GM18867 (cell line): ENCODE measurements at regions not wholly inside any gene's neighbourhood (a gene's known extent, or its start where the extent isn't known, plus 50 kb on each side); places are given as distances from the start of the nearest gene placed in this dataset.
A peak's percentile ranks its signal among the peaks of the same experiment; 100 is the strongest.

Experiments used
- ATAC-seq: cut with Tn5 transposase; IDR thresholded peaks from one replicate; pipeline ENCODE4 v1.9.1; 2021; ENCODE audit warnings: mild to moderate bottlenecking, moderate library complexity; ENCODE audit not compliant: unreplicated experiment

GRCh38 chr4:4695497-4695896 is 153.6 kb upstream of the STX18 start:
- ATAC-seq: no peak

- no peak for ATAC-seq
Observed at GRCh38 chr4:4694827-4695226, 153.0 kb upstream of the STX18 start.

GRCh38 chr4:4694296-4694772 is 152.5 kb upstream of the STX18 start:
- ATAC-seq: no peak

GRCh38 chr4:4693755-4694295 is 152.0 kb upstream of the STX18 start:
- no peak for ATAC-seq

- ATAC-seq: peak; percentile 35
Observed at GRCh38 chr4:4693258-4693657, 151.4 kb upstream of the STX18 start.

- ATAC-seq: no peak
Observed at GRCh38 chr4:4690854-4691253, 149.0 kb upstream of the STX18 start.

GRCh38 chr4:4689694-4690440 is 148.0 kb upstream of the STX18 start:
- ATAC-seq: peak; percentile 90

- no peak for ATAC-seq
Observed at GRCh38 chr4:4687935-4688727, 146.3 kb upstream of the STX18 start.

GRCh38 chr4:4687100-4687499 is 145.3 kb upstream of the STX18 start:
- no peak for ATAC-seq

GRCh38 chr4:4685810-4686795 is 144.3 kb upstream of the STX18 start:
- no peak for ATAC-seq

- ATAC-seq: no peak
Observed at GRCh38 chr4:4681653-4682052, 139.8 kb upstream of the STX18 start.

GRCh38 chr4:4680758-4681157 is 138.9 kb upstream of the STX18 start:
- ATAC-seq: no peak

GRCh38 chr4:4680243-4680642 is 138.4 kb upstream of the STX18 start:
- no peak for ATAC-seq

GRCh38 chr4:4677556-4678522 is 136.0 kb upstream of the STX18 start:
- ATAC-seq: no peak

GRCh38 chr4:4675641-4676040 is 133.8 kb upstream of the STX18 start:
- ATAC-seq: no peak

GRCh38 chr4:4675051-4675581 is 133.3 kb upstream of the STX18 start:
- no peak for ATAC-seq

- no peak for ATAC-seq
Observed at GRCh38 chr4:4673070-4673469, 131.2 kb upstream of the STX18 start.

- ATAC-seq: no peak
Observed at GRCh38 chr4:4672402-4672801, 130.6 kb upstream of the STX18 start.

- no peak for ATAC-seq
Observed at GRCh38 chr4:4671774-4672349, 130.0 kb upstream of the STX18 start.
